Gastroesophageal sphincter (tissue), 4 donors: ENCODE measurements at regions not wholly inside any gene's neighbourhood (a gene's known extent, or its start where the extent isn't known, plus 50 kb on each side); places are given as distances from the start of the nearest gene placed in this dataset.

Experiments
- ATAC-seq: fragments of 150-250 bp; one replicate; pipeline ENCODE4 v1.9.1; 2016; ENCODE audit warnings: mild to moderate bottlenecking, moderate library complexity
- H3K27ac ChIP-seq, 4 donors: fragments of 200-600 bp; sonication (generic) in 3 of 4; 1 replicate in 3 of 4; 2 replicates in 1 of 4; pipeline ENCODE4 v1.5.1; 2016 to 2019
- H3K27me3 ChIP-seq: fragments of 200-600 bp; sonication (generic); one replicate; pipeline ENCODE4 v1.5.1; 2019
- H3K36me3 ChIP-seq, 2 donors: fragments of 200-600 bp; sonication (generic); one replicate each; pipeline ENCODE4 v1.5.1; 2019; ENCODE audit warnings: control low read depth in 1 of 2
- H3K4me1 ChIP-seq, 3 donors: fragments of 200-600 bp; sonication (generic); 1 replicate in 2 of 3; 2 replicates in 1 of 3; pipeline ENCODE4 v1.5.1; 2016 to 2019; ENCODE audit warnings: control low read depth in 2 of 3
- H3K4me3 ChIP-seq, 2 donors: fragments of 200-600 bp; sonication (generic); one replicate each; pipeline ENCODE4 v1.5.1; 2019; ENCODE audit warnings: mild to moderate bottlenecking in 1 of 2, moderate library complexity in 1 of 2
- H3K9me3 ChIP-seq, 3 donors: fragments of 200-600 bp; sonication (generic); one replicate each; pipeline ENCODE4 v1.5.1; 2017 to 2019; ENCODE audit warnings: control low read depth in 2 of 3
- CTCF ChIP-seq, 4 experiments: fragments of 200-600 bp in 2 of 4; fragments of 450-650 bp in 2 of 4; sonication (generic) in 1 of 4; IDR thresholded peaks; one replicate each; pipeline ENCODE4 v1.5.1; 2017 to 2019; ENCODE audit warnings: antibody characterized with exemption in 4 of 4, mild to moderate bottlenecking in 2 of 4, moderate library complexity in 2 of 4
- EP300 ChIP-seq: sonication (generic); formaldehyde crosslinking; IDR thresholded peaks from one replicate; pipeline ENCODE4 v1.6.1; 2017; ENCODE audit warnings: antibody characterized with exemption, mild to moderate bottlenecking
- POLR2A ChIP-seq, 2 donors: fragments of 450-650 bp; IDR thresholded peaks; one replicate each; pipeline ENCODE4 v1.6.1; 2017; ENCODE audit warnings: antibody characterized with exemption in 2 of 2, mild to moderate bottlenecking in 2 of 2, moderate library complexity in 1 of 2
- POLR2AphosphoS5 ChIP-seq: sonication (generic); formaldehyde crosslinking; IDR thresholded peaks from one replicate; pipeline ENCODE4 v1.6.1; 2017; ENCODE audit warnings: antibody characterized with exemption
- WGBS, 2 donors: methylation state at CpG; one replicate each; pipeline ENCODE4 v1.1.5; 2018; ENCODE audit warnings: low coverage in 1 of 2; 5-methylcytosine and 5-hydroxymethylcytosine counted together

GRCh38 chr20:60627751-60628565, 624.1 kb upstream of the CDH4 start:
- WGBS, 2 donors: 67 to 80% methylated on average over 2 to 3 of the region's 3 CpGs
- no peak overlapping the region for H3K4me3 ChIP-seq
- no peaks in the 10 kb centered on the region for H3K4me1 ChIP-seq
- H3K9me3 ChIP-seq: no peaks in the 10 kb centered on the region
- no peak overlapping the region for H3K27ac ChIP-seq
- no peak for TF ChIP-seq POLR2A (IDR thresholded peaks at IDR 0.05)
- no peak for TF ChIP-seq EP300
- TF ChIP-seq CTCF (IDR thresholded peaks at IDR 0.05): no peak
- TF ChIP-seq POLR2AphosphoS5: no peak
- no peaks in the 10 kb centered on the region for H3K27me3 ChIP-seq
- H3K36me3 ChIP-seq: no peaks in the 10 kb centered on the region
- no peak for ATAC-seq

GRCh38 chr20:60628749-60629148, 623.3 kb upstream of the CDH4 start:
- no peaks in the 10 kb centered on the region for H3K9me3 ChIP-seq
- no peak overlapping the region for H3K4me3 ChIP-seq
- ATAC-seq: no peak
- no peaks in the 10 kb centered on the region for H3K36me3 ChIP-seq
- TF ChIP-seq POLR2A (IDR thresholded peaks at IDR 0.05) (no peak), POLR2AphosphoS5 (no peak), EP300 (no peak), CTCF (IDR thresholded peaks at IDR 0.05) (no peak)
- H3K27me3 ChIP-seq: no peaks in the 10 kb centered on the region
- no peak overlapping the region for H3K27ac ChIP-seq
- H3K4me1 ChIP-seq: no peaks in the 10 kb centered on the region
- WGBS, 2 donors: 64 to 100% methylated on average over 1 to 5 of the region's 7 CpGs

- H3K27me3 ChIP-seq: no peaks in the 10 kb centered on the region
- ATAC-seq: no peak
- no peaks in the 10 kb centered on the region for H3K9me3 ChIP-seq
- TF ChIP-seq EP300: no peak
- no peak for TF ChIP-seq POLR2AphosphoS5
- TF ChIP-seq CTCF (IDR thresholded peaks at IDR 0.05): no peak
- no peak for TF ChIP-seq POLR2A (IDR thresholded peaks at IDR 0.05)
- H3K27ac ChIP-seq: no peak overlapping the region
- no peak overlapping the region for H3K4me3 ChIP-seq
- H3K4me1 ChIP-seq: no peaks in the 10 kb centered on the region
- no peaks in the 10 kb centered on the region for H3K36me3 ChIP-seq
- 91 to 93% methylated on average over 2 to 4 of the region's 4 CpGs for WGBS, 2 donors
Observed at GRCh38 chr20:60629206-60629605, 622.9 kb upstream of the CDH4 start.

GRCh38 chr20:60630609-60631008, 621.5 kb upstream of the CDH4 start:
- Histone ChIP-seq H3K4me1 (no peaks in the 10 kb centered on the region), H3K9me3 (no peaks in the 10 kb centered on the region), H3K36me3 (no peaks in the 10 kb centered on the region), H3K4me3 (no peak overlapping the region), H3K27ac (no peak overlapping the region), H3K27me3 (no peaks in the 10 kb centered on the region)
- ATAC-seq: no peak
- TF ChIP-seq POLR2AphosphoS5 (no peak), CTCF (IDR thresholded peaks at IDR 0.05) (no peak), POLR2A (IDR thresholded peaks at IDR 0.05) (no peak), EP300 (no peak)
- WGBS, 2 donors: 53 to 57% methylated on average over 3 to 8 of the region's 8 CpGs
